ENCODE measurements at regions not wholly inside any gene's neighbourhood (a gene's known extent, or its start where the extent isn't known, plus 50 kb on each side); places are given as distances from the start of the nearest gene placed in this dataset.

GRCh38 chr7:136256491-136256890 is 279.3 kb upstream of the MTPN start:
- Histone ChIP-seq H3K27me3 (no peaks in the 10 kb centered on the region), H3K27ac (no peak overlapping the region), H3K4me3 (no peak overlapping the region), H3K36me3 (no peaks in the 10 kb centered on the region), H3K4me1 (no peaks in the 10 kb centered on the region), H3K9me3 (no peaks in the 10 kb centered on the region)
- intact Hi-C loops (cut with DNase I; ENCODE audit: low total_unique reads), result no loop called here
- in situ Hi-C loops (cut with MboI; ENCODE audit: low pct_ligation_motif_present in 1 of 4, low pct_unique_long_range_greater_than_20kb in 1 of 4, low sequenced_read_pairs in 3 of 4), result no loop called here
- no peak for TF ChIP-seq EP300 (IDR thresholded peaks at IDR 0.05; ENCODE audit: low read depth)
- no peak for DNase-seq
- WGBS, 2 donors (ENCODE audit: low coverage in 1 of 2), result 88 to 89% methylated on average over 2 to 3 of the region's 3 CpGs

- DNase-seq, result no peak
- in situ Hi-C loops (cut with MboI; ENCODE audit: low pct_ligation_motif_present in 1 of 4, low pct_unique_long_range_greater_than_20kb in 1 of 4, low sequenced_read_pairs in 3 of 4) (no loop called here), intact Hi-C loops (cut with DNase I; ENCODE audit: low total_unique reads) (no loop called here)
- Histone ChIP-seq H3K4me1 (no peaks in the 10 kb centered on the region), H3K27ac (no peak overlapping the region), H3K4me3 (no peak overlapping the region), H3K9me3 (no peaks in the 10 kb centered on the region), H3K27me3 (no peaks in the 10 kb centered on the region), H3K36me3 (no peaks in the 10 kb centered on the region)
- 82 to 86% methylated on average over 6 of the region's 6 CpGs for WGBS, 2 donors (ENCODE audit: low coverage in 1 of 2)
- TF ChIP-seq POLR2A (IDR thresholded peaks at IDR 0.05), result no peak
- no peak for TF ChIP-seq POLR2AphosphoS5 (IDR thresholded peaks at IDR 0.05)
- no peak for TF ChIP-seq EP300 (IDR thresholded peaks at IDR 0.05; ENCODE audit: low read depth)
- no peak for TF ChIP-seq CTCF (IDR thresholded peaks at IDR 0.05)
These were observed 277.0 kb upstream of the MTPN start for GRCh38 chr7:136254148-136254547.

GRCh38 chr7:136251826-136252225 is 274.7 kb upstream of the MTPN start:
- TF ChIP-seq POLR2A (IDR thresholded peaks at IDR 0.05), result no peak
- no peak for TF ChIP-seq EP300 (IDR thresholded peaks at IDR 0.05; ENCODE audit: low read depth)
- no peaks in the 10 kb centered on the region for H3K27me3 ChIP-seq
- no peak overlapping the region for H3K27ac ChIP-seq
- no peak for DNase-seq
- WGBS, 2 donors (ENCODE audit: low coverage in 1 of 2), result 68% methylated on average over 3 of the region's 3 CpGs; no CpG with 5 or more reads in 1 of the 2 donors
- no peak overlapping the region for H3K4me3 ChIP-seq
- H3K36me3 ChIP-seq, result no peaks in the 10 kb centered on the region
- intact Hi-C loops (cut with DNase I; ENCODE audit: low total_unique reads) (no loop called here), in situ Hi-C loops (cut with MboI; ENCODE audit: low pct_ligation_motif_present in 1 of 4, low pct_unique_long_range_greater_than_20kb in 1 of 4, low sequenced_read_pairs in 3 of 4) (no loop called here)
- H3K9me3 ChIP-seq, result no peaks in the 10 kb centered on the region
- no peaks in the 10 kb centered on the region for H3K4me1 ChIP-seq

- H3K4me1 ChIP-seq, result no peaks in the 10 kb centered on the region
- no peaks in the 10 kb centered on the region for H3K36me3 ChIP-seq
- no peak for DNase-seq
- no peaks in the 10 kb centered on the region for H3K27me3 ChIP-seq
- no peaks in the 10 kb centered on the region for H3K9me3 ChIP-seq
- WGBS, 2 donors (ENCODE audit: low coverage in 1 of 2), result 50 to 100% methylated on average over 1 of the region's 1 CpG
- intact Hi-C loops (cut with DNase I; ENCODE audit: low total_unique reads), result no loop called here
- H3K27ac ChIP-seq, result no peak overlapping the region
- no peak overlapping the region for H3K4me3 ChIP-seq
- in situ Hi-C loops (cut with MboI; ENCODE audit: low pct_ligation_motif_present in 1 of 4, low pct_unique_long_range_greater_than_20kb in 1 of 4, low sequenced_read_pairs in 3 of 4), result no loop called here
- TF ChIP-seq EP300 (IDR thresholded peaks at IDR 0.05; ENCODE audit: low read depth), result no peak
- TF ChIP-seq POLR2A (IDR thresholded peaks at IDR 0.05), result no peak
- TF ChIP-seq POLR2AphosphoS5 (IDR thresholded peaks at IDR 0.05), result no peak
- no peak for TF ChIP-seq CTCF (IDR thresholded peaks at IDR 0.05)
These were observed 270.1 kb upstream of the MTPN start for GRCh38 chr7:136247211-136247610.

GRCh38 chr7:136245327-136246004 is 268.3 kb upstream of the MTPN start:
- Histone ChIP-seq H3K4me1 (no peaks in the 10 kb centered on the region), H3K27me3 (no peaks in the 10 kb centered on the region), H3K27ac (no peak overlapping the region), H3K4me3 (no peak overlapping the region), H3K9me3 (no peaks in the 10 kb centered on the region), H3K36me3 (no peaks in the 10 kb centered on the region)
- in situ Hi-C loops (cut with MboI; ENCODE audit: low pct_ligation_motif_present in 1 of 4, low pct_unique_long_range_greater_than_20kb in 1 of 4, low sequenced_read_pairs in 3 of 4) (no loop called here), intact Hi-C loops (cut with DNase I; ENCODE audit: low total_unique reads) (no loop called here)
- WGBS, 2 donors (ENCODE audit: low coverage in 1 of 2), result 79 to 83% methylated on average over 2 to 3 of the region's 3 CpGs
- TF ChIP-seq POLR2A (IDR thresholded peaks at IDR 0.05) (no peak), CTCF (IDR thresholded peaks at IDR 0.05) (no peak), EP300 (IDR thresholded peaks at IDR 0.05; ENCODE audit: low read depth) (no peak), POLR2AphosphoS5 (IDR thresholded peaks at IDR 0.05) (no peak)
- DNase-seq, result no peak

All from transverse colon (tissue), 4 donors.